MM.1S (cell line): ENCODE measurements at regions not wholly inside any gene's neighbourhood (a gene's known extent, or its start where the extent isn't known, plus 50 kb on each side); places are given as distances from the start of the nearest gene placed in this dataset.

Source experiments
- DNase-seq: peaks from one replicate; pipeline ENCODE4 v3.0.0-alpha.2; 2015
- H2AFZ ChIP-seq: fragments of 300-600 bp; sonication (generic); 2 replicates; pipeline ENCODE4 v1.6.0; 2016; ENCODE audit warnings: antibody characterized with exemption, low read length
- H3F3A ChIP-seq: fragments of 300-600 bp; sonication (generic); 2 replicates; pipeline ENCODE4 v1.6.1; 2016; ENCODE audit warnings: mild to moderate bottlenecking, antibody characterized with exemption, low read length, moderate library complexity, mixed read lengths; ENCODE audit not compliant: insufficient read depth
- H3K27ac ChIP-seq: fragments of 300-600 bp; sonication (generic); 2 replicates; pipeline ENCODE4 v1.5.1; 2016; ENCODE audit warnings: mild to moderate bottlenecking, low read length
- H3K27me3 ChIP-seq: fragments of 300-600 bp; sonication (generic); replicated peaks from 2 replicates; pipeline ENCODE4 v1.6.0; 2016; ENCODE audit warnings: low read length; ENCODE audit not compliant: insufficient read depth
- H3K36me3 ChIP-seq: fragments of 300-600 bp; sonication (generic); replicated peaks from 2 replicates; pipeline ENCODE4 v1.6.1; 2016; ENCODE audit warnings: mild to moderate bottlenecking, low read length, mixed read lengths; ENCODE audit not compliant: insufficient read depth
- H3K4me1 ChIP-seq: fragments of 300-600 bp; sonication (generic); 2 replicates; pipeline ENCODE4 v1.6.1; 2016; ENCODE audit warnings: low read length, mixed read lengths
- H3K4me2 ChIP-seq: fragments of 300-600 bp; sonication (generic); 2 replicates; pipeline ENCODE4 v1.6.0; 2016; ENCODE audit warnings: low read depth, low read length
- H3K4me3 ChIP-seq: fragments of 300-600 bp; sonication (generic); 2 replicates; pipeline ENCODE4 v1.5.1; 2016; ENCODE audit warnings: low read length, mixed read lengths
- H3K79me2 ChIP-seq: fragments of 300-600 bp; sonication (generic); 2 replicates; pipeline ENCODE4 v1.6.1; 2016; ENCODE audit warnings: mixed run types, low read length, mixed read lengths
- H3K9ac ChIP-seq: fragments of 300-600 bp; sonication (generic); 2 replicates; pipeline ENCODE4 v1.6.1; 2016; ENCODE audit warnings: low read length, mixed read lengths
- H3K9me2 ChIP-seq: fragments of 300-600 bp; sonication (generic); replicated peaks from 2 replicates; pipeline ENCODE4 v1.6.1; 2016; ENCODE audit warnings: mild to moderate bottlenecking, low read length, mixed read lengths; ENCODE audit not compliant: insufficient read depth
- H3K9me3 ChIP-seq: fragments of 300-600 bp; sonication (generic); replicated peaks from 2 replicates; pipeline ENCODE4 v1.6.1; 2016; ENCODE audit warnings: mild to moderate bottlenecking, low read length, mixed read lengths; ENCODE audit not compliant: insufficient read depth
- H4K20me1 ChIP-seq: fragments of 300-600 bp; sonication (generic); 2 replicates; pipeline ENCODE4 v1.6.1; 2016; ENCODE audit warnings: mild to moderate bottlenecking, low read length, moderate library complexity, mixed read lengths; ENCODE audit not compliant: insufficient read depth
- CTCF ChIP-seq: fragments of 300-600 bp; sonication (generic); IDR thresholded peaks from 2 replicates; pipeline ENCODE4 v1.5.1; 2016; ENCODE audit warnings: antibody characterized with exemption, low read length, mixed read lengths
- EZH2 ChIP-seq: fragments of 300-600 bp; sonication (generic); optimal IDR thresholded peaks from 2 replicates; pipeline ENCODE3; 2017; ENCODE audit warnings: low read depth, mild to moderate bottlenecking, antibody characterized with exemption, low read length, mixed read lengths
- EZH2phosphoT487 ChIP-seq: fragments of 300-600 bp; sonication (generic); IDR thresholded peaks from 2 replicates; pipeline ENCODE4 v1.6.1; 2018; ENCODE audit warnings: antibody characterized with exemption, low read length

- H3K9me2 ChIP-seq = no peaks in the 10 kb centered on the region
- no peak for DNase-seq
- no peaks in the 10 kb centered on the region for H3F3A ChIP-seq
- H3K9ac ChIP-seq = no peak overlapping the region
- H3K27me3 ChIP-seq = no peaks in the 10 kb centered on the region
- no peak overlapping the region for H2AFZ ChIP-seq
- no peaks in the 10 kb centered on the region for H4K20me1 ChIP-seq
- no peak for TF ChIP-seq EZH2phosphoT487
- no peak for TF ChIP-seq CTCF
- no peak for TF ChIP-seq EZH2
- no peaks in the 10 kb centered on the region for H3K9me3 ChIP-seq
- no peak overlapping the region for H3K27ac ChIP-seq
- H3K4me2 ChIP-seq = no peak overlapping the region
- no peaks in the 10 kb centered on the region for H3K79me2 ChIP-seq
- no peaks in the 10 kb centered on the region for H3K36me3 ChIP-seq
- no peak overlapping the region for H3K4me3 ChIP-seq
- H3K4me1 ChIP-seq = no peaks in the 10 kb centered on the region
Measured at GRCh38 chr2:5253263-5253662, 438.9 kb upstream of the SOX11 start.

- Histone ChIP-seq H3K4me1 (no peaks in the 10 kb centered on the region), H3K4me3 (no peak overlapping the region), H3K27ac (no peak overlapping the region), H2AFZ (no peak overlapping the region), H3K9me3 (no peaks in the 10 kb centered on the region), H3K36me3 (no peaks in the 10 kb centered on the region), H3K27me3 (no peaks in the 10 kb centered on the region), H3K9ac (no peak overlapping the region), H3K79me2 (no peaks in the 10 kb centered on the region), H3K4me2 (no peak overlapping the region), H4K20me1 (no peaks in the 10 kb centered on the region), H3K9me2 (no peaks in the 10 kb centered on the region), H3F3A (no peaks in the 10 kb centered on the region)
- no peak for DNase-seq
- TF ChIP-seq CTCF (no peak), EZH2phosphoT487 (no peak), EZH2 (no peak)
Measured at GRCh38 chr2:5254791-5255332, 437.3 kb upstream of the SOX11 start.

GRCh38 chr2:5263291-5263690 is 428.9 kb upstream of the SOX11 start:
- H2AFZ ChIP-seq = no peak overlapping the region
- H3K9ac ChIP-seq = no peak overlapping the region
- no peaks in the 10 kb centered on the region for H3K27me3 ChIP-seq
- H3K36me3 ChIP-seq = no peaks in the 10 kb centered on the region
- H3K9me2 ChIP-seq = no peaks in the 10 kb centered on the region
- no peaks in the 10 kb centered on the region for H4K20me1 ChIP-seq
- H3K9me3 ChIP-seq = no peaks in the 10 kb centered on the region
- DNase-seq = no peak
- no peaks in the 10 kb centered on the region for H3K4me1 ChIP-seq
- no peaks in the 10 kb centered on the region for H3F3A ChIP-seq
- H3K27ac ChIP-seq = no peak overlapping the region
- H3K79me2 ChIP-seq = no peaks in the 10 kb centered on the region
- H3K4me2 ChIP-seq = no peak overlapping the region
- TF ChIP-seq EZH2phosphoT487 (no peak), CTCF (no peak), EZH2 (no peak)
- H3K4me3 ChIP-seq = no peak overlapping the region
